ENCODE measurements at regions not wholly inside any gene's neighbourhood (a gene's known extent, or its start where the extent isn't known, plus 50 kb on each side); places are given as distances from the start of the nearest gene placed in this dataset.

DNA sequence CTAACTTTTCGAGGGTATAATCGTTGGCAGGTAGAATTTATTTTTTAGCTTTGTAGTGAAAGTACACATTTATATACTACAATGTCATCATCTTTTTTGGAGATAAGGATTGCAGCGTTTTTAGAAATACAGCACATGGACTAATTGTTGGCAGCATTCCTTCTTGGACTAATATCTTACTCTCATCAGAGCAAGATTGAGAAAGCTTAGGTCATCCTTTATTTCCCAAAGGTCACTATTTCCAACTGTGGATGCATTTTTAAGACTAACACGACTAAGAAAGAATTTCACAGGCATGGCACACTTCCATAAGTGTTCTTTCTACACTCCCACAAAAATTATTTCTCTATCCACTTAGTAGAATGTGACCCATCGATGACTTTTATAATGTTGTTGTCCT lies 732.3 kb downstream of the NCAM2 start:
- ATAC-seq = no peak

DNA sequence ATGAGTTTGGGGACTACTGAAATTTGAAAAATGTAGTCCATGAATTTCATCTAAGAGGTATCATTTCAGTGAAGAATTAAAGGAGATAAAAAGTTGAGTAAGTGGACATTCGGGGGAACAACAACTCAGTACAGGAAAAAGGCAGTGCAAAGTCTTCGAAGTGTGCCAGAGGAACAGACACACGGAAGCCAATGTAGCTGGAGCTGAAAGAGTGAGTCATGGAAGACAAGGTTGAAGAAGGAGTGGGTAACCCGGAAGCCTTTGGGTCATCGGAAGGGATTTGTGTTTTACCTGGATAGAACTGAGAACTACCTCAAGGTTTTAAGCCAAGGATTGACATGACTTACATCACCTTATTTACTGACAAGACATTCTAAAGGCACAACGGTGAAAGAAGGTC lies 733.4 kb downstream of the NCAM2 start:
- ATAC-seq = no peak

DNA sequence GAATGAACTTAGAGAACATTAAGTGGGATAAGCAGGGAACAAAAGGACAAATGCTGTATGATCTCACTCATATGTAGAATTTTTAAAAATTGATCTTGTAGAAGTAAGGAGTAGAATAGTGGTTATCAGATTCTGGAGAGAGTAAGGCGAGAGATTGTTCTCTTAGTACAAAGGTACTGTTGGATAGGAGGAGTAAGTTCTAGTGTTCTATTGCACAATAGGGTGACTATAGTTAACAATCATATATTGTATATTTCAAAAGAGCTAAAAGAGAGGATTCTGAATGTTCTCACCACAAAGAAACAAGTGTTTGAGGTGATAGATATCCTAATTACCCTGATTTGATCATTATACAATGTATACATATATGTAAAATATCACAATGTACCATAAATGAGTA lies 735.9 kb downstream of the NCAM2 start:
- no peak for ATAC-seq

DNA sequence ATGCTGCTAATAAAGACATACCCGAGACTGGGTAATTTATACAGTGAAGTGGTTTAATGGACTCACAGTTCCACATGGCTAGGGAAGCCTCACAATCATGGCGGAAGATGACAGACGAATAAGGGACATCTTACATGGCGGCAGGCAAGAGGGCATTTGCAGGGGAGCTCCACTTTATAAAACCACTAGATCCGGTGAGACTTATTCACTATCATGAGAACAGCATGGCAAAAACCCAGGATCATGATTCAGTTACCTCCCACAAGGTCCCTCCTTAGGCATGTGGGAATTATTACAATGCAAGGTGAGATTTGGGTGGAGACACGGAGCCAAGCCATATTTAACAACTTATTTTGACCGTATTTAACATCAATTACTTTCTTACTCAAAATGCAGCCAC lies 739.0 kb downstream of the NCAM2 start:
- no peak for ATAC-seq

DNA sequence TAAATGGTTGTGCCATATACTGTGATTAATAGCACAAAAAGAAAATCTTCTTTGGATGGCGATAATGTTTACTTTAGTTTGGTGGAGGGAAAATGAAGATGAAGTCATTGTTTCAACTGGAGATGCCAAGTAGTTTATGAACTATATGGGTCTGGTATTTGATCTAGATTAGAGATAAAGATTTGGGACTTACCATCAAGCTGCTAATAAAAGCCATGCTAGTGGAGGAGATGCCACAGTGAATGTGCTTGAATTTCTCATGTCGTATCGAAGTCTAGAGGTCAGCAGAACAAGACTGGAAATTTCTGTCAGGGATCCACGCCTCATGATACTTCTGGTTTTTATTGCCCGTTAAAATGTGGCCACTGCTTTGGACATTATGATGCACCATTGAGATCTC lies 742.0 kb downstream of the NCAM2 start:
- ATAC-seq = no peak

DNA sequence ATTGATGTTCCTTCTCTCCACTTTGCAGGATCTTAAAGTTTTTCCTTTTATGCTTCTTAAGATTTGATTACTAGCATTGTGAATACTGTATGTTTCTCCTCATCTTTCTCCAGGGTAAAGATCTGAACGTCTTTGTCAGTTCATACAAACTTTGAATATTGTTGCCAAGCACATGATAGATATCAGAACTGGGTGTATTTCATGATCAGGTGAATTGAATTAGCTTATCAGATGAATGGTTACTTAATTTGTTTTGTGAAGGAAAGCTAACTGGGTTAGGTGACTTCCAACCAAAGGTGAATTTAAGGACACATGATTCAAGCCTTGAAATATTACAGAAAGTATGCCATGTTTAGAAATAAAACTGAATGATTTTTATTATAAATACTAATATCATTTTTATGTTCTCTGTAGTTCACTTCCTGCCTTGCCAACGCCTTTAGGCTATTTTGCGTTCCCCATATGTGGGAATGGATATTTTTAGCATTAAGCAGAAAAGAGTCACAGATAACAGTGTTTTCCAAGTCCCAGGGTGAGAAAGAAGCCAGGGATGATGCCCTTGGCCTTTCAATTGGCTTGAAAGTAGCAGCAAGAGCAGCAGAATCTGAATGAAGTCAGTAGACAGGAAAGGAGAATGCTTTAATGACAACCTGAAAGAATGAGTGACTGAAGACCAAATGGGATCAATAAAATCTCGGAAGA lies 752.1 kb downstream of the NCAM2 start:
- ATAC-seq = no peak

DNA sequence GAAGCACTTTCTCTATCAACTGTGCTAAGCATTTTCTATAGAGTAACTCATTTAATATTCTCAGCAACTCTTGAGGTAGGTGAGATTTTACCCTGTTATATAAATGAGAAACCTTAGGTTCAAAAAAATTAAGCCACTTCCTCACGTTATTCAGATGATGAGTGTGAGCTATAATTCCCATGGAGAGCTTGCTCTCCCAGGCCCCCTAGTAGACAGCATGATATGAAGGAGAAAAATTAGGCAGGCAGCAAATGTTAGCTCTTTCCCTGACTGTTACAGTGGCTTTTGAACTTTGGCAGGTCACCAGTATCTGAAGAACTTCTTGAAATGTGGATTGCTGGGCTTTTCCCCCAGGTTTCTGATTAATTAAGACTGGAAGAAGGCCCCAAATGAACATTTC lies 753.1 kb downstream of the NCAM2 start:
- no peak for ATAC-seq

DNA sequence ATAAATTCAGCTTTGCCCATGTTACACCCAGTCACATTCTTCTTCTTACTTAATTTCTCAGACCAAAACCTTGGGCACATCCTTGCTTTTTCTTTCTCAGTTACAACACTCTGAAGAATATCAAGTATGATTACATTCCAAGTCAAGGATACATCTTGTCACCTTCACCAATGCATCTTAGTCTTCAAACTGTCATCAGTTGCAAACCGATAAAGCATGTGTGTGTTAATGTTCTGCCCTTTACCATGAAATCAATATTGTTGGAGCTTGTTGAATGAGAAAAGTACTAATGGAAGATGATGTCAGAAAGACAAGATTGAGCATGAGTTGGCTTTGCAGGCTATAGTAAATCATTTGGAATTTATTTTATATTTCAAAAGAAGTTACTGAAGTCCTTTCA lies 764.6 kb downstream of the NCAM2 start:
- ATAC-seq = no peak

DNA sequence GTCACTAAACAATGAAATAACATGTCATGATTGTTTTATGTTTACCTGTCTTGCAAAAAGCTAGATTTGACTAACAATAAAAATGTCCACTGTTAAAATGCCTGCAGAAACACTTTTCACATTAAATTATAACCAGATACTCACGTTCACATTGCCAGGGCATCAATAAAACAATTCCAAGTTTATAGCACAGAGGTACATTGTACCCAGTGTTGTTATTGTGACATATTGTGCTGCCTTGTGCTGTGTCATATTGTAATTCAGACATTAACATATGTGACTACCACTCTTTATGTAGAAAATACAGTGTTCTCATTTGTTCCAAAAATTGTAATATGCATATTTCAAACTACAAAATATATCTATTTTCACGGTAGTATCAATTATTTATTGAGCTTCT lies 766.1 kb downstream of the NCAM2 start:
- ATAC-seq = no peak

DNA sequence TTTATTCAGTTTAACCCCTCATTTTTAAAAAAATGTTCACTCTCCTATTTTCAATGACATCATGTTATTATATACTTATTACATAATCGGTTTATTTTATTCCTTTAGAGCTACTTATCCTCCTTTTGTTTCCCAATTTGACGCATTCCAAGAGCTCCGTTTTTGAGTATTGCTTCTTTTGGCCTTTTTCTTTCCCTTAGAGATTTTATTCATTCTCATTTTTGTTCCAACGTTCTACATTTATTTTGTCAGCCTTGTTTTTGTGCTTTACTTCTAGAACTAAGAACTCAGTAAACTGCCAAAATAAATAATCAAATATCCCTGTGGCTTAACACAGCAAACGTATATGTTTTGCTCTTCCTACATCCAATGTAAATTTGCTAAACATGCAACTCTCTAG lies 769.1 kb downstream of the NCAM2 start:
- ATAC-seq = no peak

DNA sequence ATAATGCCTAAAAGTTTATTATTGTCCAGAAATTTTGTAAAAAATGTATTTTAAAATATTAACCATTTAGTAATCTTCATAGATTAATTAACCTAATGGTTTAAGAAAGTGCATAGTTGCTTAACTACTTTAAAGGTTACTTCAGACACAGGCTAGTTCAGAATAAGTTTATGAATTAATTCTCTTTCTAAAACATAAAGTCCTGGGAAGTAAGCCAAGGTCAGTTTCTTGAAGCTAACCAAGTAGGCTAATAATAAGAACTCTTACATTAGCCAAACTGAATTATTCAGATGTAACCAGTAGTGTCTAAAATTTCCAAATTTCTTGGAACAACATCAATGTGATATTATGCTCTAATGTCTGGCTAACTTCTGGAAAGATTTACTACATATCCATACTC lies 790.4 kb downstream of the NCAM2 start:
- no peak for ATAC-seq

DNA sequence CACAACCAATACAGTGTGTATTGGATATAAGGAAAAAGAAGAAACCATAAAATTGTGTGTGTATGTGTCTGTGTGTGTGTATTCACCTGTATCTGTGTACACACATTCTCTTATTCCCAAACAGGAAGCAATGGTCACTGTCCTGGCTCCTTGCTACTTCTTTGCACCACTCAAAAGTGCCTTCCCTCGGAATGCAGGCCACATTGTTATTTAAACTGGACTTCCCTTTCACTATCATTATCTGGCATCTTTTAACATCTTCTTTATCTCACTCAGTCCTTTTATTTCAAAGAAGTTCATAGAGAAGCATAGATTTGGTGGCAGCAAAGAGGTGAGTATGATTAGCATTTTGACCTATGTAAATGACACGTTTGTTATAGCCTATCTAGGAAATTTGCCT lies 803.7 kb downstream of the NCAM2 start:
- no peak for ATAC-seq

DNA sequence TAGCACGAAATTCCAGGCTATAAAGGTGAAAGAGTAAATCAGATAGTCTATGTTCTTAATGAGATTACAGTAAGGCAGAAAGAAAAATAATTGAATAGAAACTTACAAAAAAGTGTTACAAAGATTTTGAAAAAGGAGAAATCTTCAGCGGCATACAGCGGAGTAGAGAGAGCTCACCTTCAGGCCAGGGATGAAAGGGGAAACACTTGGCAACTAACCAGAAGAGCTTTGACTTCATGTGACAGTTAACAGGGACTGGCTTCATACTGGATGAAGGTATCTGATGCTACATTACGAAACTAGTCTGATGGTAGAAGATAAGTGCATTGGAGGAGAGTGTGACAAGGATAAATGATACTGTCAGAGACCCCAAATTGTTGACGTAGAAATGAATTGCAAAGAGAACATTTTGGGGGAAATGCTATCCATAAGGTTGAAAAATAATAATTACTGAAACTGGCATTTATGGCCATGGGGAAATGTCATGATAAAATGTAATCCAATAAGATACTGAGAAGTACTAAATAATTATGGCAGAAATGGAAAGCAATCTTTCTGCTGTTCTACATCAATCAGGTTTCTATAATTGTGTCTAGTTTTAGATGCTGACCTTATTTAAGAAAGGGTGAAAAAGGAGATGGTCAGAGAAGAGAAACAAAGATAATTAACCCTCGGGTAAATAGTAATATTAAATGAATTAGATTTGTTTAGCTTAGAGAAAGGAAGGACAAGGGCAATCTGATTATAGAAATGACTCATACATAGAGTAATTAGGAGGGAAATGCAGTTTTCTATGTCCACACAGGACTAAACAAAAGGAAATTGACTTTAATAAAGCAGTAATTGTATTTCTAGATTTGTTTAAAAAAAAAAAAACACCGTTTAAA lies 808.7 kb downstream of the NCAM2 start:
- no peak for ATAC-seq

DNA sequence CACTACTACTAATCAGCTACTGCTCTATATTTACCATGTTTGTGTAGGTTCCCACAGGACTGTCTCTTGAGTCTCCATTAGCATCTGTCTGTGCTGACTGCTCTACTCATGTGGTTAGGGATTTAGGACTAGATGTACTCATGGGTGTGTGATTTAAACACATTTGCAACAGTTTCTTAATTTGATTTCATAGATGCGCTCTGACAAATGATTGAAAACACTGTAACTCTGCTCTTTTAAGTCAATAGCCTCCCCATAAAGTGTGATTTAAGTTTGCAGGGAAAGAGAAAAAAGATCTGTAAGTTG lies 809.3 kb downstream of the NCAM2 start:
- no peak for ATAC-seq

DNA sequence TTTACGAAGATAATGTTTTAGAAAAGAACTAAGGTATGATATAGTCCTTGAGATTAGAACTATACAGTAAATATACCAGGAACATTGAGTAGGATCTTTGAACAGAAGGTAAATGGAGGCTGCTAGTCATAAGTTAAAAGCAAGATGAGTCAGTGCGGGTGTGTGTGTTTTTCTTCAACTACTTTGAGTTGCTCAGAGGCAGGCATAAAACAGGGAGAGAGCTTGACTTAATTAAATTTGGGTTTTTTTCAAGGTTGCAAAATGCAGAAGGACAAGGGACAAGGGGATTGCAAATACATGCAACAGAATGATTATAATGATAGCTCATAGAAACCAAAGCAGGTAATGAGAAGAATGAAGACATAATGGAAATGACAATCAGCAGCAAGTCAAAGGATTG lies 815.1 kb downstream of the NCAM2 start:
- ATAC-seq = no peak

DNA sequence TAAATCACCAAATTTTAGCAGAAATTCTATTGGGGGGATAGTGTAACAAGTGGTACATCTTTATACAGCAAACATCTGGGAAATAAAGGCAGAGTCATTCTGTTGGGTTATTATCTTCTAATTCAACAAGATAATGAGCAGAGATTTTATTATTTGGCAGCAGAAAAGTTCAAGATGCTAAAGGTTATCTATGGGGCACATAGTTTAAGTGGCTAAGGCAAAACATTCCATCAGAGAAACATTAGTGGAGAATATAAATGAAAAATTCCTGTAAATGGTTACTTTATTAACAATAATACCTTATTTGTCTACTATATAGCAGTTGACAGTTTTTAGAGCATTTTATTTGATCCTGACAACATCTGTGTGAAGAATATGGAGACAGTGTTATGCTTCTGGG lies 815.7 kb downstream of the NCAM2 start:
- ATAC-seq = no peak

DNA sequence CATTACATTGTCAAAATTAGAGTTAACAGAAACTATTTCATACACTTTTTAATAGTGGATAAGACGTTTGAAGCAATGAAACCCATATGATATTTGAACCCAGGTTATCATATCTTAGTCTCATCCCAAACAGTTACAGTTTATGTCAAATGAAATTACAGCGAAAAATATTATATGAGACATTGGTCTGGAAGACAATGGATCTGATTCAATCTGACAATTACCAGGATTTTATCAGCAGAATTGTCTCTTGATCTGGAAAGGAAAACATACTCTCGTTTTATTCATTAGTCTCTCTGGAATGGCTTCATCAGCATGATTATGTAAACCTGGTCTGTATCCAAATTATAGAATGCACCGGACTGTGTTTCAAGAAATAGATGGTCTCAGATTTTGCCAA lies 818.6 kb downstream of the NCAM2 start:
- ATAC-seq = no peak

DNA sequence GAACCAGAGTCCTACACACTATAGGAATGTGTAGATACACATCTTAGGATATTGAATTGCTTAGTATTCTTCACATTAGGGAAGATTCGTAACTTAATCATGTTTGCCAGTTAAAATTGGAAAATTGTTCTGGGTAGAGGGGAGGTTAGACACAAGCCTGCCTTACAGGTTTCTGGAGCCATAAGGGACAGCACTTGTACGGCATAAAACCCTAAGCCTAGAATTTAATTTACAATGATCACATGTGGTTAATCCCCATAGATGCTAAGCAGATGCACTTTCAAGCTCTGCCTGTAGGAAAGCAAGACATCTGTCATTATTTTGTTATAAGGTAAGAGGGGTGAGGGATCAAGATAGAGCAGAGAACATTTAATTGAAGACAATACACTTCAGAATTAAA lies 820.7 kb downstream of the NCAM2 start:
- no peak for ATAC-seq

DNA sequence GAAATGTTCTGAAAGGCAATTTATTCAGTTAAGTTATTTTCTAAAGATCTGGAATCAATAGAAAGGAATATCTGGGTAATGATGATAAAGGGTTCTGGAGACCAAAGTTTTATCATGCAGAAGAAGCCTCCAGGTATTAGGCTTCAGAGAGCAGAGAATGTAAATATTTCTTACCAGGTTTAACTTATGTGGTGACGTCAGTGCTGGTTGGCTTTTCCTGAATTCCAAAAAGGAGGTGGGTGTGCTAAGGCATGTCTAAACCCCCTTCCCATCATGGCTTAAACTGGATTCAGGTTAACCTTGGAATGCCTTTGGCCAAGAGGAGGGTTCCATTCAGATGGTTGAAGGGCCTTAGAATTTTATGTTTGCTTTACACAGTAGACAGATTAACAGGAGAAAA lies 829.9 kb downstream of the NCAM2 start:
- ATAC-seq = no peak

DNA sequence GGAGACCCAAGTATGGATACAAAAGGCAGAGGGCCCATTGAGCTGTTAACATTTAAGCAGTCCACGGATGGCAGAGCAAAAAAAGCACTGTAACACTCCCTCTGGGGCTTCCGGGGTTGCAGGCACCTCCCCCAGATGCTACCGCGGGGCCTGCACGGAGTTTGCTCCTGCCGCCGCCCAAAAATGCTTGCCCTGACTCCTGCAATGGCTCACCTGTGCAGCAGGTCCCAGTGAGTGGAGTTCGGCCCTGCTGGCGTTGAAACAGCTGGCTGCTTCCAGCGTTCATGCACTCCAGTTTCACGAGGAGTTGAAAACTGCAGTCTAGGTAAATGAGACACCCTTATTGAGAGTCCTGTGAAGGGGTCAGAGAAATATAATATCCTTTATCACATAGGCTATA lies 832.8 kb downstream of the NCAM2 start:
- no peak for ATAC-seq

DNA sequence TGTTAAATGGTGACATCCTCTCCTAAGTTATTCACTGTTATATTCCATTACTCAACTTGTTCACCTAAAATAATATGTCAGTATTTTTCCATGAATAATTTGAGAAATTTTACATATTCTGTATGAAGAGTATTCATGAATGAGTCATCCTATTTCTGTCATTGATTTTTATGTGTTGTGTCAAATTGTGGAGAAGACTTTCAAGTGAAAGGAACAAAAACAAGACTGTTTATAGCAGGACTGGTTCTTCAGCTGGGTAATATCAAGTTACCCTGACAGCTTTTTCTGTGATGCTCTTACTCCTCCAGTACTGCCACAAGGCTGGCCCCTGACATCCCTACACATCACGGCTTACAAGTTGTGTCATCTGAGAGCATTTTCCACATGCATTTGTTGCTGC lies 847.7 kb downstream of the NCAM2 start:
- no peak for ATAC-seq

DNA sequence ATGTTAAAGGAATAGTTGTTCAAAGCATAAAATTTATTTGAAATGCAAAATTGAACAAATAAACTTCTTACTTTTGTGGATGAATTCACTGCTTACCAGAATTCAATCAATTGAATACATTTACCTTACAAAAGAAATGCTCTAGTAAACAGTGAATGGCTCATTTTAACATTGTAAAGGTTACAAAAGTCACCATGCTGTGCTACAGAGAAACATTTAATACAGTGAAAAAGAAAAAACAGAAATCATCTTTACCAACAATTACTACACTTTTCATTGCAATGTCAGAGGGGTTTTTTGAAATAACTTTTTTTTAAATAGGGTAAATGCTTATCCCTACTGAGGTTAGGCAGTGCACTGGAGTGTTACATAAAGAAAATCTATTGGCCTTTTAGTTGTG lies 853.0 kb downstream of the NCAM2 start:
- ATAC-seq = no peak

DNA sequence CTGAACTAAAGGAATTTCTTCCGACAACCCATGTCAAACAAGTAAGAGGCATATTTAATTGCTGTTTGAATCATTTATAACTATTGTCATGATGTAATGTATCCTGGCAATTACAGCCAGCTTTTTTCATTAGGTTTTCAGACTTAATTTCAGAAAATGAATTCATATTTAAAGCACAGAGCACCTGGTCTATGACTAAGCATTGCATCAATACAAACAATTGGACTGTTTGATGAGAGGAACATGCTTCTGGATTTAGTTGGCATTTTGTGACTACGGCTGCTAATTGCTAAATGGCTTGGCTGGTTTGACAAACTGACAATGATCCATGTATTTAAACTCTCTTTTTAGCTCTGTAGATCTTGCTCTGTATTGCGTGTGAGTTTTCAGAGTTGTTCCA lies 853.4 kb downstream of the NCAM2 start:
- ATAC-seq = no peak

DNA sequence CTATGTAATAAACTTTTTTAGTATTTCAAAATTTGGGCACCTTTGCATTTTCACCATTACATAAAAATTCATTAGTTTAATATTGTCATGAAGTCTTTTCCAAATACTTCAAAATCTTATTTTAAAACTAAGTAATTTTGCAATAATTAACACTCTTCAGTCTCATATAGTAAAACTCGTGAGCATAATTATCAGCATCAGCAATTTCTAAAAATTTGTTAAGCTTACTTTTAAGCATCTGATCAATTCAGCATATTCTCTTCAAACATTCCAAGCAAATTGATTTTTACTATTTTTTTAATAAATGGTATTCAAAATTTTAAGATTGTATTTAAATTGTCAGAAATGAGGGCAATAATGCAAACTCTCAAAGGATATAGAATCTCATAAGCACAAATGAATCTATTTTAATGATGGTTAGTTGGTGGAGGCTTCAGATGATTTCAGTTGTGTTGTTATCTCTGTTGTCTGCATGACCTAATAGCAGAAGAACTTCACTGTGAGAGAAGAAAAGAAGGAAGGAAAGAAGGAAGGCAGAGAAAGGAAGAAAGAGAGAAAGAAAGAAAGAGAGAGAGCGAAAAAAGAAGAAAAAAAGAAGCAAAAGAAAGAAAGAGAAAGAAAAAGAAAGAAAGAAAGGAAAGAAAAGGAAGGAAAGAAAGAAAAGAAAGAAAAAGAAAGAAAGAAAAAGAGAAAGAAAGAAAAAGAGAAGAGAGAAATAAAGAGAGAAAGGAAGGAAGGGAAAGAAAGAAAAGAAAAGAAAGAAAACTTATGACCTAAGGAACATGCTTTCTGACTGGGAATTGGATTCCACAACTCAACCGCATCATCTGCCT lies 860.5 kb downstream of the NCAM2 start:
- ATAC-seq = no peak
